ENCODE measurements at regions not wholly inside any gene's neighbourhood (a gene's known extent, or its start where the extent isn't known, plus 50 kb on each side); places are given as distances from the start of the nearest gene placed in this dataset.
"Not testable (repeated sequence)": the region's sequence is repeated elsewhere in the genome, so short reads cannot be mapped to it uniquely, and the experiment has no call there.

- DNase-seq, result no peak
Observed at GRCh38 chr3:20608054-20608738, 422.2 kb upstream of the SGO1 start.

GRCh38 chr3:20604659-20605058 lies 418.7 kb upstream of the SGO1 start:
- no peak for DNase-seq

GRCh38 chr3:20589275-20589674 lies 403.3 kb upstream of the SGO1 start:
- DNase-seq, result no peak

- no peak for DNase-seq
Observed at GRCh38 chr3:20588781-20589180, 402.8 kb upstream of the SGO1 start.

GRCh38 chr3:20583648-20584047 lies 397.6 kb upstream of the SGO1 start:
- no peak for DNase-seq

- DNase-seq, result no peak
Observed at GRCh38 chr3:20576228-20576627, 390.2 kb upstream of the SGO1 start.

GRCh38 chr3:20575146-20575545 lies 389.1 kb upstream of the SGO1 start:
- DNase-seq, result no peak

GRCh38 chr3:20574746-20575145 lies 388.7 kb upstream of the SGO1 start:
- no peak for DNase-seq

GRCh38 chr3:20573175-20573574 lies 387.2 kb upstream of the SGO1 start:
- no peak for DNase-seq

GRCh38 chr3:20572473-20572872 lies 386.5 kb upstream of the SGO1 start:
- no peak for DNase-seq

- no peak for DNase-seq
Observed at GRCh38 chr3:20569310-20569709, 383.3 kb upstream of the SGO1 start.

GRCh38 chr3:20564966-20565365 lies 379.0 kb upstream of the SGO1 start:
- DNase-seq, result no peak

- no peak for DNase-seq
Observed at GRCh38 chr3:20563985-20564384, 378.0 kb upstream of the SGO1 start.

GRCh38 chr3:20563251-20563650 lies 377.2 kb upstream of the SGO1 start:
- no peak for DNase-seq

GRCh38 chr3:20561166-20561565 lies 375.2 kb upstream of the SGO1 start:
- no peak for DNase-seq

- not testable (repeated sequence) for DNase-seq
Observed at GRCh38 chr3:20560446-20560845, 374.4 kb upstream of the SGO1 start.

GRCh38 chr3:20558161-20558560 lies 372.2 kb upstream of the SGO1 start:
- no peak for DNase-seq

- no peak for DNase-seq
Observed at GRCh38 chr3:20556661-20557060, 370.7 kb upstream of the SGO1 start.

GRCh38 chr3:20552605-20553275 lies 366.7 kb upstream of the SGO1 start:
- no peak for DNase-seq

- DNase-seq, result not testable (repeated sequence)
Observed at GRCh38 chr3:20547361-20548269, 361.6 kb upstream of the SGO1 start.

GRCh38 chr3:20546636-20547035 lies 360.6 kb upstream of the SGO1 start:
- DNase-seq, result no peak

- no peak for DNase-seq
Observed at GRCh38 chr3:20543535-20544226, 357.7 kb upstream of the SGO1 start.

- DNase-seq, result no peak
Observed at GRCh38 chr3:20540066-20540465, 354.1 kb upstream of the SGO1 start.
